ENCODE measurements at regions not wholly inside any gene's neighbourhood (a gene's known extent, or its start where the extent isn't known, plus 50 kb on each side); places are given as distances from the start of the nearest gene placed in this dataset.

DNA sequence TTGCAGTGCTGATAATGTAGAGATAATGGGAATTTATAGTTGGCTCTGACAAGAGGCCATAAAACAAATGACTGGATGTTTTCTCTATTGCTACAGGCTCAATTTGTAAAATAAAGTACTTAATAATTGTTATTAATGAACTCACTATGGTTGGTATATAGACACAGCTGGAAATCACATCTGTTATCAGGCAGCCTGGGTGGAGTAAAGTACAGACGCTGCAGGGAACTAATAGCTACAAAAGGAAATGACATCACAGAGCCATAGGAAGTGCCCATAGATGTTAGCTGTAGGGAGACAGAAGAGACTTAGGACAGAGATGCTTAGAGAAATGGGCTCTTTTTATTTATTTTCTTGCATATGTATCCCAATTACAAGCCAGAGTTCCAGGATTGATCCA is 81.0 kb upstream of the SNX19 start:
- H3K27ac ChIP-seq (ENCODE audit: control insufficient read depth, insufficient read depth), result no peak overlapping the region
- H3K4me1 ChIP-seq (ENCODE audit: control insufficient read depth, insufficient read depth, low read length), result no peaks in the 10 kb centered on the region
- in situ Hi-C loops (cut with MboI) (no loop called here), intact Hi-C loops (cut with micrococcal nuclease; ENCODE audit: unreplicated experiment) (no loop called here)
- SMC1A ChIA-PET (ENCODE audit: uncharacterized antibody, unreplicated experiment), result interaction anchor here (1.3 kb wide), 1 partner anchor 18 kb away, joined by 4 read pairs; no protein-coding TSS in a partner anchor
- no peaks in the 10 kb centered on the region for H4K20me1 ChIP-seq (ENCODE audit: control insufficient read depth, insufficient read depth)
- no peak for ATAC-seq
- CTCF ChIA-PET, result interaction anchor here (0.7 kb wide), 1 partner anchor 400 kb away, joined by 3 read pairs; no protein-coding TSS in a partner anchor
- no peak overlapping the region for H2AFZ ChIP-seq (ENCODE audit: control insufficient read depth, low read depth, low read length)
- no peak overlapping the region for H3K9ac ChIP-seq (ENCODE audit: control insufficient read depth, insufficient read depth, low read length)
- no TSS peak for BruUV-seq (replicated peaks)
- no peaks in the 10 kb centered on the region for H3K27me3 ChIP-seq (replicated peaks in 1 of 2; ENCODE audit: control insufficient read depth in 2 of 2, insufficient read depth in 2 of 2, low read length in 1 of 2)
- no peaks in the 10 kb centered on the region for H3K79me2 ChIP-seq (ENCODE audit: control insufficient read depth, insufficient read depth, low read length)
- no peak for FAIRE-seq
- POLR2A ChIA-PET, result no interaction called here
- no peak overlapping the region for H3K4me2 ChIP-seq (ENCODE audit: control insufficient read depth, insufficient read depth)
- H3K4me3 ChIP-seq, result no peak overlapping the region
- no peaks in the 10 kb centered on the region for H3K36me3 ChIP-seq (ENCODE audit: control insufficient read depth in 2 of 2, insufficient read depth in 2 of 2, low read length in 1 of 2)
- RAD21 ChIA-PET (ENCODE audit: unreplicated experiment), result no interaction called here
- WGBS (ENCODE audit: insufficient coverage, insufficient replicate concordance, low lambda C conversion rate, missing lambda C conversion rate), result 0% methylated on average over 1 of the region's 1 CpG
- DNase-seq (ENCODE audit: low read depth, low spot score), result no peak
- H3K9me3 ChIP-seq (replicated peaks; ENCODE audit: control insufficient read depth, insufficient read depth, low read length), result no peaks in the 10 kb centered on the region
- TF ChIP-seq, protein P1, sequence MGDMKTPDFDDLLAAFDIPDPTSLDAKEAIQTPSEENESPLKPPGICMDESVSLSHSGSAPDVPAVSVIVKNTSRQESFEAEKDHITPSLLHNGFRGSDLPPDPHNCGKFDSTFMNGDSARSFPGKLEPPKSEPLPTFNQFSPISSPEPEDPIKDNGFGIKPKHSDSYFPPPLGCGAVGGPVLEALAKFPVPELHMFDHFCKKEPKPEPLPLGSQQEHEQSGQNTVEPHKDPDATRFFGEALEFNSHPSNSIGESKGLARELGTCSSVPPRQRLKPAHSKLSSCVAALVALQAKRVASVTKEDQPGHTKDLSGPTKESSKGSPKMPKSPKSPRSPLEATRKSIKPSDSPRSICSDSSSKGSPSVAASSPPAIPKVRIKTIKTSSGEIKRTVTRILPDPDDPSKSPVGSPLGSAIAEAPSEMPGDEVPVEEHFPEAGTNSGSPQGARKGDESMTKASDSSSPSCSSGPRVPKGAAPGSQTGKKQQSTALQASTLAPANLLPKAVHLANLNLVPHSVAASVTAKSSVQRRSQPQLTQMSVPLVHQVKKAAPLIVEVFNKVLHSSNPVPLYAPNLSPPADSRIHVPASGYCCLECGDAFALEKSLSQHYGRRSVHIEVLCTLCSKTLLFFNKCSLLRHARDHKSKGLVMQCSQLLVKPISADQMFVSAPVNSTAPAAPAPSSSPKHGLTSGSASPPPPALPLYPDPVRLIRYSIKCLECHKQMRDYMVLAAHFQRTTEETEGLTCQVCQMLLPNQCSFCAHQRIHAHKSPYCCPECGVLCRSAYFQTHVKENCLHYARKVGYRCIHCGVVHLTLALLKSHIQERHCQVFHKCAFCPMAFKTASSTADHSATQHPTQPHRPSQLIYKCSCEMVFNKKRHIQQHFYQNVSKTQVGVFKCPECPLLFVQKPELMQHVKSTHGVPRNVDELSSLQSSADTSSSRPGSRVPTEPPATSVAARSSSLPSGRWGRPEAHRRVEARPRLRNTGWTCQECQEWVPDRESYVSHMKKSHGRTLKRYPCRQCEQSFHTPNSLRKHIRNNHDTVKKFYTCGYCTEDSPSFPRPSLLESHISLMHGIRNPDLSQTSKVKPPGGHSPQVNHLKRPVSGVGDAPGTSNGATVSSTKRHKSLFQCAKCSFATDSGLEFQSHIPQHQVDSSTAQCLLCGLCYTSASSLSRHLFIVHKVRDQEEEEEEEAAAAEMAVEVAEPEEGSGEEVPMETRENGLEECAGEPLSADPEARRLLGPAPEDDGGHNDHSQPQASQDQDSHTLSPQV (IDR thresholded peaks at IDR 0.05), result no peak
- TF ChIP-seq ZNF24 (IDR thresholded peaks at IDR 0.05) (no peak), WRNIP1 (IDR thresholded peaks at IDR 0.05; ENCODE audit: borderline replicate concordance, low read depth, low read length) (no peak), CEBPB (IDR thresholded peaks at IDR 0.05; ENCODE audit: borderline replicate concordance in 1 of 2, low read depth in 2 of 2, low read length in 2 of 2) (no peak), GABPA (IDR thresholded peaks at IDR 0.05; ENCODE audit: low read depth) (no peak), ZNF384 (IDR thresholded peaks at IDR 0.05; ENCODE audit: borderline replicate concordance, low read depth, low read length) (no peak), RB1 (IDR thresholded peaks at IDR 0.05; ENCODE audit: borderline replicate concordance) (no peak), IKZF1 (conservative IDR thresholded peaks at IDR 0.05) (no peak), STAT1 (conservative IDR thresholded peaks at IDR 0.05) (no peak), RAD21 (IDR thresholded peaks at IDR 0.05; ENCODE audit: insufficient read depth, low read depth, low read length) (no peak)
- TF ChIP-seq, protein P2, sequence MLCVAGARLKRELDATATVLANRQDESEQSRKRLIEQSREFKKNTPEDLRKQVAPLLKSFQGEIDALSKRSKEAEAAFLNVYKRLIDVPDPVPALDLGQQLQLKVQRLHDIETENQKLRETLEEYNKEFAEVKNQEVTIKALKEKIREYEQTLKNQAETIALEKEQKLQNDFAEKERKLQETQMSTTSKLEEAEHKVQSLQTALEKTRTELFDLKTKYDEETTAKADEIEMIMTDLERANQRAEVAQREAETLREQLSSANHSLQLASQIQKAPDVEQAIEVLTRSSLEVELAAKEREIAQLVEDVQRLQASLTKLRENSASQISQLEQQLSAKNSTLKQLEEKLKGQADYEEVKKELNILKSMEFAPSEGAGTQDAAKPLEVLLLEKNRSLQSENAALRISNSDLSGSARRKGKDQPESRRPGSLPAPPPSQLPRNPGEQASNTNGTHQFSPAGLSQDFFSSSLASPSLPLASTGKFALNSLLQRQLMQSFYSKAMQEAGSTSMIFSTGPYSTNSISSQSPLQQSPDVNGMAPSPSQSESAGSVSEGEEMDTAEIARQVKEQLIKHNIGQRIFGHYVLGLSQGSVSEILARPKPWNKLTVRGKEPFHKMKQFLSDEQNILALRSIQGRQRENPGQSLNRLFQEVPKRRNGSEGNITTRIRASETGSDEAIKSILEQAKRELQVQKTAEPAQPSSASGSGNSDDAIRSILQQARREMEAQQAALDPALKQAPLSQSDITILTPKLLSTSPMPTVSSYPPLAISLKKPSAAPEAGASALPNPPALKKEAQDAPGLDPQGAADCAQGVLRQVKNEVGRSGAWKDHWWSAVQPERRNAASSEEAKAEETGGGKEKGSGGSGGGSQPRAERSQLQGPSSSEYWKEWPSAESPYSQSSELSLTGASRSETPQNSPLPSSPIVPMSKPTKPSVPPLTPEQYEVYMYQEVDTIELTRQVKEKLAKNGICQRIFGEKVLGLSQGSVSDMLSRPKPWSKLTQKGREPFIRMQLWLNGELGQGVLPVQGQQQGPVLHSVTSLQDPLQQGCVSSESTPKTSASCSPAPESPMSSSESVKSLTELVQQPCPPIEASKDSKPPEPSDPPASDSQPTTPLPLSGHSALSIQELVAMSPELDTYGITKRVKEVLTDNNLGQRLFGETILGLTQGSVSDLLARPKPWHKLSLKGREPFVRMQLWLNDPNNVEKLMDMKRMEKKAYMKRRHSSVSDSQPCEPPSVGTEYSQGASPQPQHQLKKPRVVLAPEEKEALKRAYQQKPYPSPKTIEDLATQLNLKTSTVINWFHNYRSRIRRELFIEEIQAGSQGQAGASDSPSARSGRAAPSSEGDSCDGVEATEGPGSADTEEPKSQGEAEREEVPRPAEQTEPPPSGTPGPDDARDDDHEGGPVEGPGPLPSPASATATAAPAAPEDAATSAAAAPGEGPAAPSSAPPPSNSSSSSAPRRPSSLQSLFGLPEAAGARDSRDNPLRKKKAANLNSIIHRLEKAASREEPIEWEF (IDR thresholded peaks at IDR 0.05; ENCODE audit: insufficient replicate concordance, low read depth, low read length), result no peak
- TF ChIP-seq, protein P3, sequence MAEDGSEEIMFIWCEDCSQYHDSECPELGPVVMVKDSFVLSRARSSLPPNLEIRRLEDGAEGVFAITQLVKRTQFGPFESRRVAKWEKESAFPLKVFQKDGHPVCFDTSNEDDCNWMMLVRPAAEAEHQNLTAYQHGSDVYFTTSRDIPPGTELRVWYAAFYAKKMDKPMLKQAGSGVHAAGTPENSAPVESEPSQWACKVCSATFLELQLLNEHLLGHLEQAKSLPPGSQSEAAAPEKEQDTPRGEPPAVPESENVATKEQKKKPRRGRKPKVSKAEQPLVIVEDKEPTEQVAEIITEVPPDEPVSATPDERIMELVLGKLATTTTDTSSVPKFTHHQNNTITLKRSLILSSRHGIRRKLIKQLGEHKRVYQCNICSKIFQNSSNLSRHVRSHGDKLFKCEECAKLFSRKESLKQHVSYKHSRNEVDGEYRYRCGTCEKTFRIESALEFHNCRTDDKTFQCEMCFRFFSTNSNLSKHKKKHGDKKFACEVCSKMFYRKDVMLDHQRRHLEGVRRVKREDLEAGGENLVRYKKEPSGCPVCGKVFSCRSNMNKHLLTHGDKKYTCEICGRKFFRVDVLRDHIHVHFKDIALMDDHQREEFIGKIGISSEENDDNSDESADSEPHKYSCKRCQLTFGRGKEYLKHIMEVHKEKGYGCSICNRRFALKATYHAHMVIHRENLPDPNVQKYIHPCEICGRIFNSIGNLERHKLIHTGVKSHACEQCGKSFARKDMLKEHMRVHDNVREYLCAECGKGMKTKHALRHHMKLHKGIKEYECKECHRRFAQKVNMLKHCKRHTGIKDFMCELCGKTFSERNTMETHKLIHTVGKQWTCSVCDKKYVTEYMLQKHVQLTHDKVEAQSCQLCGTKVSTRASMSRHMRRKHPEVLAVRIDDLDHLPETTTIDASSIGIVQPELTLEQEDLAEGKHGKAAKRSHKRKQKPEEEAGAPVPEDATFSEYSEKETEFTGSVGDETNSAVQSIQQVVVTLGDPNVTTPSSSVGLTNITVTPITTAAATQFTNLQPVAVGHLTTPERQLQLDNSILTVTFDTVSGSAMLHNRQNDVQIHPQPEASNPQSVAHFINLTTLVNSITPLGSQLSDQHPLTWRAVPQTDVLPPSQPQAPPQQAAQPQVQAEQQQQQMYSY (CRISPR knock-in tag; IDR thresholded peaks at IDR 0.05), result no peak

All from GM12878 (cell line).